CD8-positive, alpha-beta memory T cell (primary cell): ENCODE measurements at regions not wholly inside any gene's neighbourhood (a gene's known extent, or its start where the extent isn't known, plus 50 kb on each side); places are given as distances from the start of the nearest gene placed in this dataset.
"Not testable (repeated sequence)": the region's sequence is repeated elsewhere in the genome, so short reads cannot be mapped to it uniquely, and the experiment has no call there.

Experiments used
- CTCF ChIA-PET: fragments of 350-600 bp; sonication (Branson Sonifier 250); formaldehyde crosslinking; loops from one replicate; lab custom pipeline; 2021; ENCODE audit warnings: antibody characterized with exemption; lab: Charles Lee
- POLR2A ChIA-PET: fragments of 350-600 bp; sonication (Branson Sonifier 250); formaldehyde crosslinking; loops from one replicate; lab custom pipeline; 2021; ENCODE audit warnings: antibody characterized with exemption; lab: Charles Lee
- DNase-seq, 5 donors: peaks; one replicate each; pipeline versions ENCODE4 v3.0.0 to v3.0.0-alpha.2; 2020 to 2022; ENCODE audit warnings: mixed read lengths in 1 of 5
- H3K27ac ChIP-seq: one replicate; pipeline ENCODE4 v1.7.0; 2013; ENCODE audit warnings: low read depth, mild to moderate bottlenecking, low read length, moderate library complexity
- H3K27me3 ChIP-seq: 2 replicates; pipeline ENCODE4 v1.7.0; 2013; ENCODE audit warnings: low read length, mild to moderate bottlenecking; ENCODE audit not compliant: insufficient read depth, poor library complexity, severe bottlenecking
- H3K36me3 ChIP-seq: 2 replicates; pipeline ENCODE4 v1.7.0; 2013; ENCODE audit warnings: mild to moderate bottlenecking, low read length, moderate library complexity; ENCODE audit not compliant: insufficient read depth
- H3K4me1 ChIP-seq: 2 replicates; pipeline ENCODE4 v1.7.0; 2013; ENCODE audit warnings: mild to moderate bottlenecking, low read length, moderate library complexity; ENCODE audit not compliant: insufficient read depth
- H3K4me3 ChIP-seq: 2 replicates; pipeline ENCODE4 v1.7.0; 2013; ENCODE audit warnings: mild to moderate bottlenecking, low read length
- H3K9me3 ChIP-seq: 2 replicates; pipeline ENCODE4 v1.7.0; 2013; ENCODE audit warnings: mild to moderate bottlenecking, low read length
- H3K27ac Mint-ChIP-seq, 8 donors: one replicate each; pipeline ENCODE4 v1.8.0; 2020 to 2021; ENCODE audit warnings: mixed read lengths in 8 of 8, mild to moderate bottlenecking in 6 of 8, inconsistent platforms in 3 of 8, moderate library complexity in 3 of 8
- H3K27me3 Mint-ChIP-seq, 2 donors: one replicate each; pipeline ENCODE4 v1.8.0; 2020 to 2021; ENCODE audit warnings: mixed read lengths in 2 of 2, mild to moderate bottlenecking in 1 of 2, moderate library complexity in 1 of 2
- H3K36me3 Mint-ChIP-seq, 3 donors: one replicate each; pipeline ENCODE4 v1.8.0; 2020 to 2021; ENCODE audit warnings: mixed read lengths in 3 of 3, inconsistent platforms in 1 of 3, mild to moderate bottlenecking in 1 of 3
- H3K4me1 Mint-ChIP-seq, 3 donors: one replicate each; pipeline ENCODE4 v1.8.0; 2020 to 2021; ENCODE audit warnings: mixed read lengths in 3 of 3, inconsistent platforms in 1 of 3, mild to moderate bottlenecking in 1 of 3
- H3K4me3 Mint-ChIP-seq, 7 donors: one replicate each; pipeline ENCODE4 v1.8.0; 2020 to 2021; ENCODE audit warnings: mixed read lengths in 7 of 7, mild to moderate bottlenecking in 6 of 7, moderate library complexity in 4 of 7, inconsistent platforms in 2 of 7
- H3K9me3 Mint-ChIP-seq, 5 donors: one replicate each; pipeline ENCODE4 v1.8.0; 2020 to 2022; ENCODE audit warnings: mixed read lengths in 5 of 5, mild to moderate bottlenecking in 3 of 5, moderate library complexity in 2 of 5, inconsistent platforms in 1 of 5

DNA sequence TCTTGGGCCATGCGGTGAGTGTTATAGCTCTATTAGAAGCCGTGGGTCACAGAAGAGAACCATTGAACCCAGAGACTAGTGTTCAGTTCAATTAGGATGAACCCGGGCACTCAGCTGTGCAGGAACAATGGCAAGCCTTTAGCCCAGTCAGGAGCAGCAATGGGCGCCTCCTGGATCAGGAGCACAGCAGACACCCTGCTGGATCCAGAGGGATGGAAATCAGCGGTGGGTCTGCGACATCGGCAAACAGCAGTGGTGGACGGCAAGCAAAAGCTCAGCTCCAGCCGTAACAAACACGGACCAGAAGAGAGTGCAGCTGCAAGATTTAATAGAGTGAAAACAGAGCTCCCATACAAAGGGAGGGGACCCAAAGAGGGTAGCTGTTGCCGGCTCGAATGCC, 228.3 kb upstream of the SPOPL start:
- H3K36me3 Mint-ChIP-seq, H3K4me1 ChIP-seq, CTCF ChIA-PET, H3K27ac Mint-ChIP-seq, DNase-seq, H3K27ac ChIP-seq, H3K36me3 ChIP-seq, H3K4me3 ChIP-seq, H3K4me1 Mint-ChIP-seq, H3K4me3 Mint-ChIP-seq, H3K27me3 Mint-ChIP-seq, POLR2A ChIA-PET, H3K27me3 ChIP-seq, H3K9me3 ChIP-seq: not testable (repeated sequence)
- H3K9me3 Mint-ChIP-seq: peaks cover 11 to 16% (median 13%) of the 10 kb centered on the region in 5 donors

DNA sequence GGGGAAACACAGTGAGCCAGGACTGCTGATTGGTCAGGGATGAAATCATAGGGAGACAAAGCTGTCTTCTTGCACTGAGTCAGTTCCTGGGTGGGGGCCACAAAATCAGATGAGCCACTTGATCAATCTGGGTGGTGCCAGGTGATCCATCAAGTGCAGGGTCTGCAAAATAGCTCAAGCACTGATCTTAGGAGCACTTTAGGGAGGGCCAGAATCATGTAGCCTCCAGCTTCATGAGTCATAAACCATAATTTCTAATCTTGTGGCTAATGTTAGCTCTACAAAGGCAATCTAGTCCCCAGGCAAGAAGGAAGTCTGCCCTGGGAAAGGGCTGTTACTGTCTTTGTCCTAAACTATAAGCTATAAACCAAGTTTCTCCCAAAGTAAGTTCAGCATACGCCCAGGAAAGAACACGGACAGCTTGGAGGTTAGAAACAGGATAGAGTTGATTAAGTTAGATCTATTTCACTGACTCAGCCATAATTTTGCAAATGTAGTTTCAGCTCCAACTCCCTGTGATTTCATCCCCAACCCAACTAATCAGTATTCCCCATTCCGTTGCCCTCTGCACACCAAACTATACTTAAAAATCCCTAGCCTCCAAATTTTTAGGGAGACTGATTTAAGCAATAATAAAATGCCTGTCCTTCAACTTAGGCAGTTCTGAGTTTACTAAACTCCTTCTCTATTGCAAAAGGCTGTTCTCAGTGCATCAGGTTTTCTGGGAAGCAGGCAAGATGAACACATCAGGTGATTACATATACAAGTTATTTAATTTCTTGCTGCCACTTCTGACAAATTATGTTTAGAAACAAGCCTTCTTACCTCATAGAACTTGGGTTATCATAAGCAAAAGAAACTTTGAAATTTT, 226.9 kb upstream of the SPOPL start:
- H3K27ac ChIP-seq: no peak overlapping the region
- no peak overlapping the region for H3K27ac Mint-ChIP-seq
- no peaks in the 10 kb centered on the region for H3K27me3 Mint-ChIP-seq
- H3K4me3 ChIP-seq: no peak overlapping the region
- DNase-seq: no peak
- H3K9me3 Mint-ChIP-seq: peaks cover 9 to 16% (median 11%) of the 10 kb centered on the region in 5 donors
- H3K4me1 ChIP-seq: no peaks in the 10 kb centered on the region
- H3K4me1 Mint-ChIP-seq: no peaks in the 10 kb centered on the region
- CTCF ChIA-PET: no interaction called here
- H3K27me3 ChIP-seq: no peaks in the 10 kb centered on the region
- no peaks in the 10 kb centered on the region for H3K9me3 ChIP-seq
- POLR2A ChIA-PET: no interaction called here
- peaks cover 0 to 1% (median 0%) of the 10 kb centered on the region in 3 donors for H3K36me3 Mint-ChIP-seq
- H3K36me3 ChIP-seq: no peaks in the 10 kb centered on the region
- H3K4me3 Mint-ChIP-seq: no peak overlapping the region

DNA sequence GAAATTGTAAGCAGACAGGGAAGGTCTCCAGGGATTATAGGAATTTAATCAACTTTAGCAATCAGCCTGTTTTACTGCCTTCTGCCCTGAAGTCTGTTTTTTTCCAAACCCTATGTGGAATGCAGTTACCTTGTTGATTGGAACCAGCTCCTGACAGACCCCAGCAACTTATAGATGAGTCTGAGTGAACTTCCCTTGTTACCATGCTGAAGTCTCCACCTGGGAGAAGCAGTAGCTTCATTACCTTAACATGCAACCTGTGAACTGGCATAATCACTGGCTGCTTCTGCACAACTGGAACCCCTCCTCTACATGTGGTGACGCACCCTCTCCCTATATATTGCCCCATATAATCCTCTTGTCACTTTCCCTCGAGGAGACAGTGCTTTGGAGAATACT, 226.3 kb upstream of the SPOPL start:
- Histone ChIP-seq H3K27me3 (no peaks in the 10 kb centered on the region), H3K27ac (no peak overlapping the region), H3K9me3 (no peaks in the 10 kb centered on the region), H3K36me3 (no peaks in the 10 kb centered on the region), H3K4me1 (no peaks in the 10 kb centered on the region), H3K4me3 (no peak overlapping the region)
- H3K27me3 Mint-ChIP-seq: no peaks in the 10 kb centered on the region
- POLR2A ChIA-PET: no interaction called here
- peaks cover 9 to 16% (median 11%) of the 10 kb centered on the region in 5 donors for H3K9me3 Mint-ChIP-seq
- peaks cover 0 to 1% (median 0%) of the 10 kb centered on the region in 3 donors for H3K36me3 Mint-ChIP-seq
- no peaks in the 10 kb centered on the region for H3K4me1 Mint-ChIP-seq
- CTCF ChIA-PET: no interaction called here
- peak overlapping the region in 1 of 8 donors; percentile 76 for H3K27ac Mint-ChIP-seq
- no peak overlapping the region for H3K4me3 Mint-ChIP-seq
- no peak for DNase-seq

DNA sequence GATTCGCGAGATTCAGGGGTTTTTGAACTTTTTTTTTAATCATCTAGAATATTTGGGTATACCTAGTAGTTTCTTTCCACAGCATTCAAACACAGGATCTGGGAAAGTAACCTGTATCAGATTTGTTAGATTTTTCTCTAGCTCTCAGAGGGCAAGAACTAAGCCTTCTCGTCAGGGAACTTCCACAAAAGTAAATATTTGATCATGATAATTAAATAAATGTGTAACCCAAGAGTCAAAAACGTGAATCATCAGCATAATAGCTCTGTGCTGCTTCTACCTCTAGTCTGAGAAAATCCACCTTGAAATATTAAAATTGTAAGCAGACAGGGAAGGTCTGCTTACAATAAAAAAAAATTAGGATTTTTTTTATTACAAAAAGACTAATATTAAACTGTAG, 225.7 kb upstream of the SPOPL start:
- no peaks in the 10 kb centered on the region for H3K4me1 Mint-ChIP-seq
- Histone ChIP-seq H3K9me3 (no peaks in the 10 kb centered on the region), H3K27ac (no peak overlapping the region), H3K36me3 (no peaks in the 10 kb centered on the region), H3K4me3 (no peak overlapping the region), H3K4me1 (no peaks in the 10 kb centered on the region), H3K27me3 (no peaks in the 10 kb centered on the region)
- no peak for DNase-seq
- peaks cover 8 to 19% (median 11%) of the 10 kb centered on the region in 5 donors for H3K9me3 Mint-ChIP-seq
- peaks cover 0 to 1% (median 0%) of the 10 kb centered on the region in 3 donors for H3K36me3 Mint-ChIP-seq
- H3K27me3 Mint-ChIP-seq: no peaks in the 10 kb centered on the region
- ChIA-PET CTCF (no interaction called here), POLR2A (no interaction called here)
- no peak overlapping the region for H3K4me3 Mint-ChIP-seq
- no peak overlapping the region for H3K27ac Mint-ChIP-seq

DNA sequence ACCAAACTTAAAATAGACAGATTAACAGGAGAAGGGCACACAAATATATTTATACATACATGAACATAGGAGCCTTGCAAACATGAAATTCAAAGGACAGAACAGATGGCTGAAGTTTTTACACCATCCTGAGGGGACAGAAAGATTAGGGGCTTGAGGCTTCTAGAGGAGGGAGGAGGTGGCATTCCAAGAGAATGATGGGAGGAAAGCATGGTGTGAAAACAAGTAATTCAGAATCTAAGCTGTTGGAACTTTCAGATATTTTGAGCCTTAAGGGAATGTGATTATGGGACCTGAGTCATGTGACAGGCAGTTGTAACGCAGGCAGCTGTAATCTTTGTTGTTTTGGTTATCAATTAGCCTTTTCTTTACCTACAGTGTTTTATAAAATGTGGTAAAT, 225.2 kb upstream of the SPOPL start:
- ChIA-PET POLR2A (no interaction called here), CTCF (no interaction called here)
- peaks cover 5 to 19% (median 11%) of the 10 kb centered on the region in 5 donors for H3K9me3 Mint-ChIP-seq
- Histone ChIP-seq H3K4me1 (no peaks in the 10 kb centered on the region), H3K36me3 (no peaks in the 10 kb centered on the region), H3K27ac (no peak overlapping the region), H3K27me3 (no peaks in the 10 kb centered on the region), H3K4me3 (no peak overlapping the region), H3K9me3 (no peaks in the 10 kb centered on the region)
- no peak overlapping the region for H3K27ac Mint-ChIP-seq
- no peak for DNase-seq
- peaks cover 0 to 1% (median 0%) of the 10 kb centered on the region in 3 donors for H3K36me3 Mint-ChIP-seq
- no peaks in the 10 kb centered on the region for H3K27me3 Mint-ChIP-seq
- no peak overlapping the region for H3K4me3 Mint-ChIP-seq
- no peaks in the 10 kb centered on the region for H3K4me1 Mint-ChIP-seq

DNA sequence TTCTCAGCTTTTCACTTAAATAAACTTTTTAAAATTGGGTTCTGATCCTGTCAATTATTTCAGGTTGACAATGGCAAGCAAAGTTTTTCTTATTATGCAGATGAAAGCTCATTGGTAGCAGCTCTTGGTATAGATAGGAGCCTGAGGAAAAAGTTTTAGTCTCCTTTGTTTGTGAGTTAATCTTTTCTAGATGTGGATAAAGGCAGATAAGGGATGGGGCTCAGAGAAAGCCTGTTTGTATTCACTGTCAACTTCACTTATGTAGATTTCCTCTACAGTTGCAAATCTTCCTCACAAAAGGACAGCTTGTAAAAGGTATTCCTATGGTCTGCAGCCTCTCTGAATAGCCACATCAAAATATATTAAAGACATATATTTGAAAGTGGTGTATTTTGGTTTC, 224.5 kb upstream of the SPOPL start:
- Histone ChIP-seq H3K27me3 (no peaks in the 10 kb centered on the region), H3K9me3 (no peaks in the 10 kb centered on the region), H3K4me3 (no peak overlapping the region), H3K4me1 (no peaks in the 10 kb centered on the region), H3K27ac (no peak overlapping the region), H3K36me3 (no peaks in the 10 kb centered on the region)
- ChIA-PET POLR2A (no interaction called here), CTCF (no interaction called here)
- Mint-ChIP-seq H3K4me3 (no peak overlapping the region), H3K9me3 (peaks cover 5 to 18% (median 12%) of the 10 kb centered on the region in 5 donors), H3K27me3 (no peaks in the 10 kb centered on the region), H3K27ac (no peak overlapping the region), H3K4me1 (no peaks in the 10 kb centered on the region), H3K36me3 (no peaks in the 10 kb centered on the region)
- DNase-seq: no peak

GRCh38 chr2:138279871-138280270, 221.7 kb upstream of the SPOPL start:
- Mint-ChIP-seq H3K27ac (no peak overlapping the region), H3K36me3 (no peaks in the 10 kb centered on the region), H3K27me3 (peaks cover 0 to 1% of the 10 kb centered on the region in 2 donors), H3K4me1 (no peaks in the 10 kb centered on the region), H3K4me3 (no peak overlapping the region), H3K9me3 (peaks cover 0 to 13% (median 10%) of the 10 kb centered on the region in 5 donors)
- Histone ChIP-seq H3K27me3 (no peaks in the 10 kb centered on the region), H3K4me3 (no peak overlapping the region), H3K9me3 (no peaks in the 10 kb centered on the region), H3K27ac (no peak overlapping the region), H3K4me1 (no peaks in the 10 kb centered on the region), H3K36me3 (no peaks in the 10 kb centered on the region)
- ChIA-PET CTCF (no interaction called here), POLR2A (no interaction called here)
- no peak for DNase-seq

- Mint-ChIP-seq H3K9me3 (peaks cover 5 to 20% (median 16%) of the 10 kb centered on the region in 5 donors), H3K4me1 (no peaks in the 10 kb centered on the region), H3K36me3 (no peaks in the 10 kb centered on the region), H3K4me3 (no peak overlapping the region), H3K27me3 (peaks cover 0 to 1% of the 10 kb centered on the region in 2 donors), H3K27ac (no peak overlapping the region)
- CTCF ChIA-PET: no interaction called here
- Histone ChIP-seq H3K4me3 (no peak overlapping the region), H3K27ac (no peak overlapping the region), H3K27me3 (no peaks in the 10 kb centered on the region), H3K9me3 (no peaks in the 10 kb centered on the region), H3K36me3 (no peaks in the 10 kb centered on the region), H3K4me1 (no peaks in the 10 kb centered on the region)
- POLR2A ChIA-PET: no interaction called here
- DNase-seq: no peak
Measured at GRCh38 chr2:138280999-138281695, 220.4 kb upstream of the SPOPL start.
